ENCODE measurements at regions not wholly inside any gene's neighbourhood (a gene's known extent, or its start where the extent isn't known, plus 50 kb on each side); places are given as distances from the start of the nearest gene placed in this dataset.
"Not testable (repeated sequence)": the region's sequence is repeated elsewhere in the genome, so short reads cannot be mapped to it uniquely, and the experiment has no call there.

- peak; percentile 23 for DNase-seq
Observed at GRCh38 chr18:44579028-44579702, 101.5 kb upstream of the SETBP1 start.

GRCh38 chr18:44579745-44580144 is 100.9 kb upstream of the SETBP1 start:
- DNase-seq: no peak

- DNase-seq: no peak
Observed at GRCh38 chr18:44580159-44580558, 100.5 kb upstream of the SETBP1 start.

- DNase-seq: not testable (repeated sequence)
Observed at GRCh38 chr18:44580782-44581181, 99.9 kb upstream of the SETBP1 start.

GRCh38 chr18:44582456-44582855 is 98.2 kb upstream of the SETBP1 start:
- DNase-seq: no peak

GRCh38 chr18:44584900-44585299 is 95.8 kb upstream of the SETBP1 start:
- DNase-seq: no peak

GRCh38 chr18:44586782-44587524 is 93.7 kb upstream of the SETBP1 start:
- DNase-seq: peak; percentile 88

- no peak for DNase-seq
Observed at GRCh38 chr18:44588508-44588907, 92.2 kb upstream of the SETBP1 start.

- no peak for DNase-seq
Observed at GRCh38 chr18:44589693-44590355, 90.9 kb upstream of the SETBP1 start.

GRCh38 chr18:44590956-44591670 is 89.6 kb upstream of the SETBP1 start:
- DNase-seq: no peak

- no peak for DNase-seq
Observed at GRCh38 chr18:44592639-44593038, 88.0 kb upstream of the SETBP1 start.

- DNase-seq: no peak
Observed at GRCh38 chr18:44594799-44595467, 85.8 kb upstream of the SETBP1 start.

- DNase-seq: no peak
Observed at GRCh38 chr18:44597797-44598196, 82.9 kb upstream of the SETBP1 start.

GRCh38 chr18:44598514-44598913 is 82.2 kb upstream of the SETBP1 start:
- DNase-seq: no peak

GRCh38 chr18:44599412-44599811 is 81.3 kb upstream of the SETBP1 start:
- DNase-seq: peak; percentile 77

GRCh38 chr18:44601447-44601846 is 79.2 kb upstream of the SETBP1 start:
- no peak for DNase-seq

- no peak for DNase-seq
Observed at GRCh38 chr18:44602380-44602779, 78.3 kb upstream of the SETBP1 start.

- DNase-seq: no peak
Observed at GRCh38 chr18:44602845-44603244, 77.8 kb upstream of the SETBP1 start.

GRCh38 chr18:44609181-44609941 is 71.3 kb upstream of the SETBP1 start:
- DNase-seq: no peak

GRCh38 chr18:44620812-44621211 is 59.9 kb upstream of the SETBP1 start:
- DNase-seq: no peak

- no peak for DNase-seq
Observed at GRCh38 chr18:44624052-44624451, 56.6 kb upstream of the SETBP1 start.

- no peak for DNase-seq
Observed at GRCh38 chr18:44625386-44625785, 55.3 kb upstream of the SETBP1 start.
